ENCODE measurements at regions not wholly inside any gene's neighbourhood (a gene's known extent, or its start where the extent isn't known, plus 50 kb on each side); places are given as distances from the start of the nearest gene placed in this dataset.

DNA sequence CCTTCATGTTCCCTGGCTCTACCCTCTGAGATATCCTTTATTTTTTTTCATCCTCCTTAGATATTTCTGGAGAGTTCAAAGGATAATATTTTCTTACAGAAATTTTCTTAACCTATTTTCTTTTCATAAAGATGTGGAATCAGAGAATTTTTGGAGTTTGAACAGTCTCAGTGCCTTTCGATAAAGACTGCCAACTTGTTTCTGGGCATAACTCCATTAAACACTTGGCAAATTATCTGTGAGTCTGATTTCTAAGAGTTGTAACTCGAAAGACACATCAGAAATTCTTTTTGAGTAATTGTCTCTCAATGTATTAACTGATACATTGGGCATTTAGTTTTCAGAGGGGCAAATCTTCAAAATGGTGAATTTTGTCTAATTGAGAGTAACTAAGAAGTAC lies 1255.6 kb downstream of the NCAM2 start:
- TF ChIP-seq, protein P1, sequence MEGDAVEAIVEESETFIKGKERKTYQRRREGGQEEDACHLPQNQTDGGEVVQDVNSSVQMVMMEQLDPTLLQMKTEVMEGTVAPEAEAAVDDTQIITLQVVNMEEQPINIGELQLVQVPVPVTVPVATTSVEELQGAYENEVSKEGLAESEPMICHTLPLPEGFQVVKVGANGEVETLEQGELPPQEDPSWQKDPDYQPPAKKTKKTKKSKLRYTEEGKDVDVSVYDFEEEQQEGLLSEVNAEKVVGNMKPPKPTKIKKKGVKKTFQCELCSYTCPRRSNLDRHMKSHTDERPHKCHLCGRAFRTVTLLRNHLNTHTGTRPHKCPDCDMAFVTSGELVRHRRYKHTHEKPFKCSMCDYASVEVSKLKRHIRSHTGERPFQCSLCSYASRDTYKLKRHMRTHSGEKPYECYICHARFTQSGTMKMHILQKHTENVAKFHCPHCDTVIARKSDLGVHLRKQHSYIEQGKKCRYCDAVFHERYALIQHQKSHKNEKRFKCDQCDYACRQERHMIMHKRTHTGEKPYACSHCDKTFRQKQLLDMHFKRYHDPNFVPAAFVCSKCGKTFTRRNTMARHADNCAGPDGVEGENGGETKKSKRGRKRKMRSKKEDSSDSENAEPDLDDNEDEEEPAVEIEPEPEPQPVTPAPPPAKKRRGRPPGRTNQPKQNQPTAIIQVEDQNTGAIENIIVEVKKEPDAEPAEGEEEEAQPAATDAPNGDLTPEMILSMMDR (IDR thresholded peaks at IDR 0.05; ENCODE audit: insufficient read depth, low read depth, low read length): no peak
- no peak for TF ChIP-seq EZH2 (IDR thresholded peaks at IDR 0.05; ENCODE audit: insufficient read depth, low read length)

All from astrocyte (in vitro differentiated cells and primary cell).